NT2/D1 (cell line): ENCODE measurements at regions not wholly inside any gene's neighbourhood (a gene's known extent, or its start where the extent isn't known, plus 50 kb on each side); places are given as distances from the start of the nearest gene placed in this dataset.

Experiments
- SUZ12 ChIP-seq: IDR thresholded peaks from 2 replicates; pipeline ENCODE4 v1.6.1; 2011; ENCODE audit not compliant: insufficient read length, insufficient read depth; ENCODE audit errors: extremely low read depth
- YY1 ChIP-seq: IDR thresholded peaks from 2 replicates; pipeline ENCODE4 v1.6.1; 2011; ENCODE audit not compliant: insufficient read length, insufficient read depth
- ZNF274 ChIP-seq: IDR thresholded peaks from 2 replicates; pipeline ENCODE4 v1.6.1; 2011; ENCODE audit warnings: mild to moderate bottlenecking, low read depth, low read length

- TF ChIP-seq ZNF274 (no peak), YY1 (no peak), SUZ12 (no peak)
These were observed 1592.7 kb downstream of the TECRL start for GRCh38 chr4:62816566-62816965.
